ENCODE measurements at regions not wholly inside any gene's neighbourhood (a gene's known extent, or its start where the extent isn't known, plus 50 kb on each side); places are given as distances from the start of the nearest gene placed in this dataset.

GRCh38 chr4:52299120-52299519 is 248.0 kb downstream of the SPATA18 start:
- no peak for DNase-seq (ENCODE audit: extremely low spot score in 2 of 2)
- no peak overlapping the region for H3K4me3 ChIP-seq
- H3K27me3 ChIP-seq: no peaks in the 10 kb centered on the region
- no peak for TF ChIP-seq POLR2A (IDR thresholded peaks at IDR 0.05)
- TF ChIP-seq CTCF (IDR thresholded peaks at IDR 0.05): no peak
- TF ChIP-seq POLR2AphosphoS5 (IDR thresholded peaks at IDR 0.05; ENCODE audit: insufficient read depth in 1 of 2, low read depth in 1 of 2): no peak
- H3K36me3 ChIP-seq: no peaks in the 10 kb centered on the region
- no peaks in the 10 kb centered on the region for H3K4me1 ChIP-seq
- no peak overlapping the region for H3K27ac ChIP-seq
- intact Hi-C loops (cut with DNase I): no loop called here
- H3K9me3 ChIP-seq: no peaks in the 10 kb centered on the region

DNA sequence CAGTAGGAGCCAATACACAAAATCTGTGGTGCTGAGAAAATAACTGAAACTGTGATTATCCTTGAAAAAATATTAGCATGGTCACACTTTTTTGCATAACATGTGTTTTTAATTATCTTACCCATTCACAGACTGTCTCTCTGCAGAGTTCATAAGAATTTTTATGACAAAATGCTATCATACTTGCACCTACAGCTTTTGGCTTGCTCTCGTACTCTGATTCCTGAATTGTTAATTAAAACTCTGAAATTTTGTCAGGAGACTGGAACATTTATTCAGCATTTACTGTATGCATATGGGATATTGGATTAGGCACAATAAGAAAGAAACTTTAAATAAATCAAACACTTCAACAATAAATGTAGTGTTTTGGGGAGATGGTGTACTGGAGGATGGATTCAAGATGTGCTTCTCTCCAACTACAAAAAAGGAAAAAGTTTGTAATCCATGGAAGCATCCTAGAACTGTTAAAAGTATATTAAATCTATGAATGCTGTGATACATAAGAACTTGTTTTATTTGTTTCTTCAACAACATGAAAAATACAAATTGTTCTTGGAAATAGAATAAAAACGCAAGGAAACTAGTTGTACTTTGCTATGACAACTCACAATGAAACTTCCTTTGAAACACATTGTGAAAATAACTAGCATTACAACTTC is 260.5 kb downstream of the SPATA18 start:
- Histone ChIP-seq H3K9me3 (no peaks in the 10 kb centered on the region), H3K27me3 (no peaks in the 10 kb centered on the region), H3K4me3 (no peak overlapping the region), H3K36me3 (no peaks in the 10 kb centered on the region), H3K4me1 (no peaks in the 10 kb centered on the region), H3K27ac (no peak overlapping the region)
- no peak for DNase-seq (ENCODE audit: extremely low spot score in 2 of 2)
- intact Hi-C loops (cut with DNase I): no loop called here
- TF ChIP-seq CTCF (IDR thresholded peaks at IDR 0.05): no peak
- TF ChIP-seq POLR2A (IDR thresholded peaks at IDR 0.05): no peak
- no peak for TF ChIP-seq POLR2AphosphoS5 (IDR thresholded peaks at IDR 0.05; ENCODE audit: insufficient read depth in 1 of 2, low read depth in 1 of 2)

GRCh38 chr4:52312722-52313121 is 261.6 kb downstream of the SPATA18 start:
- Histone ChIP-seq H3K9me3 (no peaks in the 10 kb centered on the region), H3K27me3 (no peaks in the 10 kb centered on the region), H3K27ac (no peak overlapping the region), H3K4me3 (no peak overlapping the region), H3K36me3 (no peaks in the 10 kb centered on the region), H3K4me1 (no peaks in the 10 kb centered on the region)
- intact Hi-C loops (cut with DNase I): no loop called here
- no peak for TF ChIP-seq POLR2A (IDR thresholded peaks at IDR 0.05)
- no peak for TF ChIP-seq POLR2AphosphoS5 (IDR thresholded peaks at IDR 0.05; ENCODE audit: insufficient read depth in 1 of 2, low read depth in 1 of 2)
- no peak for TF ChIP-seq CTCF (IDR thresholded peaks at IDR 0.05)
- DNase-seq (ENCODE audit: extremely low spot score in 2 of 2): no peak

DNA sequence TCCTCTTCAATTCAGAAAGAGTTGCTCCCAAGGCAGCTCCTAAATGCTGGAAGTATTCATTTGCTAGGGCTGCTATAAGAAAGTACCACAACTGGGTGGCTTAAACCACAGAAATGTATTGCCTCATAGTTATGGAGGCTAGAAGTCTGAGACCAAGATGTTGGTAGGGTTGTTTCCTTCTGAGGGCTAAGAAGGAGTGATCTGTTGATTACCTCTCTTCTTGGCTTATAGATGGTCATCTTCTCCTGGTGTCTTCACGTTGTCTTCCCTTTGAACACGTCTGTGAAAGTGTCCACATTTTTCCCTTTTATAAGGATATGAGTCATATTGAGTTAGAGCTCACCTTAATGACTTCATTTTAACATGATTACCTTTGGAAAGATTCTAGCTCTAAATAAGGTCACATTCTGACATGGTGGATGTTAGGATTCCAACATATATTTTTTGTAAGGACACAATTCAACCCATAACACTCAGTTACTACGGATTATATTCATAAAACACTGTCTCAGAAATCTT is 266.3 kb downstream of the SPATA18 start:
- H3K9me3 ChIP-seq: no peaks in the 10 kb centered on the region
- no peak overlapping the region for H3K27ac ChIP-seq
- intact Hi-C loops (cut with DNase I): no loop called here
- H3K4me1 ChIP-seq: no peaks in the 10 kb centered on the region
- TF ChIP-seq POLR2AphosphoS5 (IDR thresholded peaks at IDR 0.05; ENCODE audit: insufficient read depth in 1 of 2, low read depth in 1 of 2) (no peak), POLR2A (IDR thresholded peaks at IDR 0.05) (no peak), CTCF (IDR thresholded peaks at IDR 0.05) (no peak)
- DNase-seq (ENCODE audit: extremely low spot score in 2 of 2): no peak
- no peaks in the 10 kb centered on the region for H3K27me3 ChIP-seq
- H3K4me3 ChIP-seq: no peak overlapping the region
- H3K36me3 ChIP-seq: no peaks in the 10 kb centered on the region

- TF ChIP-seq POLR2A (IDR thresholded peaks at IDR 0.05) (no peak), CTCF (IDR thresholded peaks at IDR 0.05) (no peak), POLR2AphosphoS5 (IDR thresholded peaks at IDR 0.05; ENCODE audit: insufficient read depth in 1 of 2, low read depth in 1 of 2) (no peak)
- Histone ChIP-seq H3K4me1 (no peaks in the 10 kb centered on the region), H3K9me3 (no peaks in the 10 kb centered on the region), H3K27me3 (no peaks in the 10 kb centered on the region), H3K36me3 (no peaks in the 10 kb centered on the region), H3K27ac (no peak overlapping the region), H3K4me3 (no peak overlapping the region)
- no peak for DNase-seq (ENCODE audit: extremely low spot score in 2 of 2)
- intact Hi-C loops (cut with DNase I): no loop called here
These were observed 266.9 kb downstream of the SPATA18 start for GRCh38 chr4:52317981-52318380.
